GM12874 (cell line): ENCODE measurements at regions not wholly inside any gene's neighbourhood (a gene's known extent, or its start where the extent isn't known, plus 50 kb on each side); places are given as distances from the start of the nearest gene placed in this dataset.

ENCODE experiments used
- TF ChIP-seq, protein P1 (sequence below): IDR thresholded peaks from 2 replicates; pipeline ENCODE4 v1.5.1; 2011; ENCODE audit warnings: low read depth, mild to moderate bottlenecking, control low read depth, low read length, moderate library complexity; ENCODE audit not compliant: insufficient read depth

DNA sequence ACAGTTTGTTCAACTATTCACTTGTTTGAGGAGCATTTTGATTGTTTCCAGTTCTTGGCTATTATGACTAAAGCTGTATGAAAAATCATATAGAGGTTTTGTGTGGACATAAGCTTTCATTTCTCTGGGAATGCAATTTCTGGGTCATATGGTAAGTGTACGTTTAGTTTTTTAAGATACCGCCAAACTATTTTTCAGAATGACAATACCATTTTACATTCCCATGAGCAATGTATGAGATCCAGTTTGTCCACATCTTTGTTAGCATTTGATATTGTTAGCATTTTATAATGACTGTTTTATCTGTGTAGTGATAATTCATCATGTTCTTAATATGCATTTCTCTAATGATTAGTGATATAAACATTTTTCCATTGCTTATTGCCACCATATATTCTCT, 258.7 kb upstream of the CTNNB1 start:
- TF ChIP-seq, protein P1, sequence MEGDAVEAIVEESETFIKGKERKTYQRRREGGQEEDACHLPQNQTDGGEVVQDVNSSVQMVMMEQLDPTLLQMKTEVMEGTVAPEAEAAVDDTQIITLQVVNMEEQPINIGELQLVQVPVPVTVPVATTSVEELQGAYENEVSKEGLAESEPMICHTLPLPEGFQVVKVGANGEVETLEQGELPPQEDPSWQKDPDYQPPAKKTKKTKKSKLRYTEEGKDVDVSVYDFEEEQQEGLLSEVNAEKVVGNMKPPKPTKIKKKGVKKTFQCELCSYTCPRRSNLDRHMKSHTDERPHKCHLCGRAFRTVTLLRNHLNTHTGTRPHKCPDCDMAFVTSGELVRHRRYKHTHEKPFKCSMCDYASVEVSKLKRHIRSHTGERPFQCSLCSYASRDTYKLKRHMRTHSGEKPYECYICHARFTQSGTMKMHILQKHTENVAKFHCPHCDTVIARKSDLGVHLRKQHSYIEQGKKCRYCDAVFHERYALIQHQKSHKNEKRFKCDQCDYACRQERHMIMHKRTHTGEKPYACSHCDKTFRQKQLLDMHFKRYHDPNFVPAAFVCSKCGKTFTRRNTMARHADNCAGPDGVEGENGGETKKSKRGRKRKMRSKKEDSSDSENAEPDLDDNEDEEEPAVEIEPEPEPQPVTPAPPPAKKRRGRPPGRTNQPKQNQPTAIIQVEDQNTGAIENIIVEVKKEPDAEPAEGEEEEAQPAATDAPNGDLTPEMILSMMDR: no peak

DNA sequence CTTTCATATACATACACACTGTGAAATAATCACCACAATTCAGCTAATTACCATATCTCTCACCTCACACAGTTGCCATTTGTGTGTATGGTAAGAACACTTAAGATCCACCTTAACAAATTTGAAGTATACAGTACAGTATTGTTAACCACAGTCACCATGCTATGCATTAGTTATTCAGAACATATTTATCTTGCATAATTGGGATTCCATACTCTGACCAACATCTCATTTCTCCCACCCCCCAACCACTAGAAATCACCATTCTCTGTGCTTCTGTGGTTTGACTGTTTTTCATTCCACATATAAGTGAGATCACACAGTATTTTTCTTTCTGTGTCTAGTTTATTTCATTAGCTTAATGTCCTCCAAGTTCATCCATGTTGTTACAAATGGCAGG, 247.7 kb upstream of the CTNNB1 start:
- TF ChIP-seq, protein P1: no peak

- TF ChIP-seq, protein P1: no peak
Observed at GRCh38 chr3:40961104-40961857, 238.0 kb upstream of the CTNNB1 start.

- TF ChIP-seq, protein P1: no peak
Observed at GRCh38 chr3:40962721-40963120, 236.6 kb upstream of the CTNNB1 start.

DNA sequence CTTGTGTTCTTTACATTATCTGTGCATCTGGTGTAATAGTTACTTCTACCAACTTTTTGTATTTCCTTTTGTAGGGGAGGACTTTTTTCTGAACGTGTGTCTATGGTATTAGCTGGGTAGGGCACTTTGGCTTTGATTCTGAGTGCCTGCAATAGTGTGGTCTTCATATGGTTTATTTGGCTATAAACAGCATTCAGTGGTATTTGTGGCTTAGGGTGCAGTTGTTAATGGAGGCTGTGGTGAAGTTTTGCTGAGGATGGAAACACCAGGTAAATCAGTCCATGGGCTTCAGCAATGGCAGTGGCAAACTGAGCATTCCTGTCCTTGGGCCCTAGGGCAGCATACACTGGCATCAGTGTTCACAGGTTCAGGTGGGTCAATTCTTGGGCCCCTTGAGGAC, 230.6 kb upstream of the CTNNB1 start:
- TF ChIP-seq, protein P1: no peak

DNA sequence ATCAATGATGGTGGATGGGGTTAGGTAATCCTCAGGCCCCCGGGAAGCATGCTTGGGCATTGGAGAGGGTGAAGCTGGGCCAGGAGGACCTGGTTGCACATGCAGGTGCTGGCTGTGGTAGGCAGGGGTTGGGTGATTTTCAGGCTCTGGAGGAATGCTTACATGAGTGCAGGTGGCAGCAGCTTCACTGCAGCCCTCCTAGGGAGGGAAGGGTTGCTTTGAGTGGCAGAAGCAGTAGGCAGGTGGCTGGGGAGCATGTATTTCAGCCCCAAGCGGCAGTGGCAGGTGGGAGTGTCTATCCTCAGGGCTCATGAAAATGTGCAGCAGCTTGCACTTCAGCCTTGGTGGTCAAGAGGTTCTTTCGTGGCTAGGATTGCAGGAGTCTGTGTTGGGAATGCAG, 230.0 kb upstream of the CTNNB1 start:
- TF ChIP-seq, protein P1: no peak

DNA sequence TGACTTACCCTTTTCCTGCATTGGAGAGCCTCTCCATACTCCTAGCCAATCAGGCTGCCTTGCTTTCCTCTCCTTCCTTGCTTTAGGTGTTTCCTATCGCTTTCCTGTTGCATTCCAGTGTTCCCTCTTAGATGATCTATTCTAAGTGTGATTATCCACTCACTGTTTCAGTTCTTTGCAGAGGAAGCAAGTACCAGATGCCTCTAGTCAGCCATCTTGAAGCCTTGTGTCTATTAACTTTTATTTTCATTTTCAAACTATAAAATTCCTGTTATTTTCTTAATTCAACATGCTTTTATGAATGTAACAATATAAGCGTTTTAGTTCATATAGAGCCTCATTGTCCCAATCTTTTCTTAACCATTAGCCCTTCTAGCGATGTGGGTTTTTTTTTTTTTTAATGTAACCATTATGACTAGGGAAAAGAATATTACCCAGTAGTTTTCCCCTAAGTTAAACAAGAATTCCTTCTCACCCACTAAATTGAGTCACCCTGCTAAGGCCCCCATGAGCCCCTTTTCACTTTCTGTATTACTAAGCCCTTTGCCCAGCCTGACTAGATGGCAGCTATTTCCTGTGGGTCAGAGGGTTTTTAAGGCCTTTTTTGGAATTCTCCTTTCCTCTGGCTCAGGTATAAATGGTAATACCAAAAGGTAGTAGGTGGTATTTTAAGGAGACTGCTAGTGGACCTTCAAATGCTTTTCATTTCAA, 229.4 kb upstream of the CTNNB1 start:
- TF ChIP-seq, protein P1: no peak
